H1 (cell line): ENCODE measurements at regions not wholly inside any gene's neighbourhood (a gene's known extent, or its start where the extent isn't known, plus 50 kb on each side); places are given as distances from the start of the nearest gene placed in this dataset.
A peak's percentile ranks its signal among the peaks of the same experiment; 100 is the strongest.

Experiments
- CTCF ChIA-PET: fragments of 300-600 bp; sonication (Branson Sonifier 250); formaldehyde crosslinking; loops from one replicate; lab custom pipeline; 2021; ENCODE audit not compliant: partially characterized antibody; lab: Charles Lee
- POLR2A ChIA-PET: fragments of 300-600 bp; sonication (Branson Sonifier 250); formaldehyde crosslinking; loops from one replicate; lab custom pipeline; 2021; ENCODE audit warnings: inconsistent platforms; ENCODE audit not compliant: partially characterized antibody; lab: Charles Lee
- DNase-seq, 2 experiments: peaks; one replicate each; pipeline versions ENCODE4 v3.0.0 to v3.0.0-alpha.2; 2010 to 2022; ENCODE audit warnings: low spot score in 2 of 2, low read depth in 1 of 2, mixed read lengths in 1 of 2
- FAIRE-seq: peaks from 2 replicates; lab custom pipeline; 2011; peaks lifted over from hg19 to GRCh38; lab: Jason Lieb, UNC
- H2AFZ ChIP-seq: 2 replicates; pipeline ENCODE4 v1.8.1; 2012; ENCODE audit warnings: low read length, inconsistent platforms
- H2AK5ac ChIP-seq: 2 replicates; pipeline ENCODE4 v1.6.1; 2013; ENCODE audit warnings: low read depth, low read length
- H2BK120ac ChIP-seq: replicated peaks from 2 replicates; pipeline ENCODE3; 2013; ENCODE audit warnings: low read depth, low read length, inconsistent platforms
- H2BK12ac ChIP-seq: 2 replicates; pipeline ENCODE4 v1.6.1; 2013; ENCODE audit warnings: low read depth, low read length
- H2BK15ac ChIP-seq: 2 replicates; pipeline ENCODE4 v1.6.1; 2013; ENCODE audit warnings: low read length
- H2BK20ac ChIP-seq: 2 replicates; pipeline ENCODE4 v1.6.1; 2013; ENCODE audit warnings: low read length
- H2BK5ac ChIP-seq: 2 replicates; pipeline ENCODE4 v1.6.1; 2013; ENCODE audit warnings: low read depth, low read length
- H3K14ac ChIP-seq: 2 replicates; pipeline ENCODE4 v1.6.1; 2013; ENCODE audit warnings: inconsistent platforms; ENCODE audit not compliant: insufficient read length
- H3K18ac ChIP-seq: 2 replicates; pipeline ENCODE4 v1.6.1; 2013; ENCODE audit warnings: low read length; ENCODE audit errors: extremely low read depth
- H3K23ac ChIP-seq: 2 replicates; pipeline ENCODE4 v1.6.1; 2013; ENCODE audit warnings: inconsistent platforms; ENCODE audit not compliant: insufficient read length
- H3K23me2 ChIP-seq: 2 replicates; pipeline ENCODE4 v1.6.1; 2013; ENCODE audit warnings: low read depth, low read length
- H3K27ac ChIP-seq: 2 replicates; pipeline ENCODE4 v1.6.1; 2011; ENCODE audit warnings: low read depth, low read length, inconsistent platforms
- H3K27me3 ChIP-seq, 4 experiments: replicated peaks in 1 of 4; 1 replicate in 1 of 4; 2 replicates in 3 of 4; pipeline versions ENCODE4 v1.6.1 to v1.8.1; 2011 to 2013; ENCODE audit warnings: low read length in 3 of 4, mild to moderate bottlenecking in 3 of 4, inconsistent platforms in 2 of 4, mixed read lengths in 2 of 4, moderate library complexity in 1 of 4; ENCODE audit not compliant: control insufficient read depth in 3 of 4, insufficient read depth in 3 of 4; ENCODE audit errors: extremely low read depth in 1 of 4
- H3K36me3 ChIP-seq, 4 experiments: 2 replicates each; pipeline versions ENCODE4 v1.6.1 to v1.8.1; 2011 to 2013; ENCODE audit warnings: mild to moderate bottlenecking in 4 of 4, low read length in 3 of 4, moderate library complexity in 2 of 4, control low read depth in 1 of 4, inconsistent platforms in 1 of 4; ENCODE audit not compliant: insufficient read depth in 4 of 4, control insufficient read depth in 2 of 4
- H3K4ac ChIP-seq: replicated peaks from 2 replicates; pipeline ENCODE3; 2013; ENCODE audit warnings: low read length, low read depth, mixed read lengths, inconsistent platforms; ENCODE audit not compliant: insufficient read length
- H3K4me1 ChIP-seq, 4 experiments: replicated peaks in 1 of 4; 1 replicate in 1 of 4; 2 replicates in 3 of 4; pipeline versions ENCODE4 v1.6.1 to v1.8.1; 2011 to 2013; ENCODE audit warnings: low read length in 3 of 4, inconsistent platforms in 2 of 4, mixed read lengths in 1 of 4; ENCODE audit not compliant: insufficient read depth in 4 of 4, control insufficient read depth in 3 of 4
- H3K4me2 ChIP-seq, 2 experiments: 2 replicates each; pipeline versions ENCODE4 v1.6.1 to v1.8.1; 2011 to 2013; ENCODE audit warnings: low read depth in 2 of 2, low read length in 2 of 2, control low read depth in 1 of 2, inconsistent platforms in 1 of 2, mild to moderate bottlenecking in 1 of 2; ENCODE audit not compliant: insufficient read depth in 1 of 2
- H3K4me3 ChIP-seq, 4 experiments: fragments of 200-600, 300-600 bp in 1 of 4; sonication (generic), shearing (Covaris generic), sonication (Bioruptor Twin) in 1 of 4; 2 replicates each; pipeline versions ENCODE4 v1.5.1 to v1.8.1; 2011 to 2016; ENCODE audit warnings: low read length in 4 of 4, low read depth in 3 of 4, control low read depth in 2 of 4, inconsistent platforms in 2 of 4, mild to moderate bottlenecking in 2 of 4, mixed read lengths in 1 of 4, moderate library complexity in 1 of 4; ENCODE audit not compliant: insufficient read depth in 2 of 4; ENCODE audit errors: extremely low read depth in 1 of 4
- H3K56ac ChIP-seq: replicated peaks from 2 replicates; pipeline ENCODE3; 2013; ENCODE audit warnings: low read depth, mild to moderate bottlenecking, mixed read lengths, low read length, inconsistent platforms; ENCODE audit not compliant: insufficient read length
- H3K79me1 ChIP-seq: 2 replicates; pipeline ENCODE4 v1.6.1; 2013; ENCODE audit warnings: low read depth, low read length, control low read depth
- H3K79me2 ChIP-seq, 2 experiments: 2 replicates each; pipeline versions ENCODE4 v1.6.1 to v1.8.1; 2012 to 2013; ENCODE audit warnings: low read length in 2 of 2, mild to moderate bottlenecking in 2 of 2, inconsistent platforms in 1 of 2; ENCODE audit not compliant: insufficient read depth in 2 of 2, control insufficient read depth in 1 of 2
- H3K9ac ChIP-seq, 4 experiments: replicated peaks in 1 of 4; 1 replicate in 1 of 4; 2 replicates in 3 of 4; pipeline versions ENCODE4 v1.6.1 to v1.8.1; 2011 to 2013; ENCODE audit warnings: low read depth in 3 of 4, low read length in 3 of 4, control low read depth in 2 of 4, mild to moderate bottlenecking in 2 of 4, moderate library complexity in 2 of 4, inconsistent platforms in 1 of 4; ENCODE audit errors: extremely low read depth in 1 of 4
- H3K9me3 ChIP-seq, 2 experiments: 2 replicates each; pipeline versions ENCODE4 v1.6.1 to v1.8.1; 2012 to 2013; ENCODE audit warnings: mild to moderate bottlenecking in 2 of 2, moderate library complexity in 2 of 2, control low read depth in 1 of 2, inconsistent platforms in 1 of 2, low read depth in 1 of 2, low read length in 1 of 2, mixed read lengths in 1 of 2; ENCODE audit not compliant: insufficient read depth in 2 of 2
- H4K20me1 ChIP-seq, 2 experiments: replicated peaks in 1 of 2; 2 replicates each; pipeline versions ENCODE3 to v1.8.1; 2011 to 2013; ENCODE audit warnings: inconsistent platforms in 2 of 2, low read length in 2 of 2, mild to moderate bottlenecking in 1 of 2; ENCODE audit not compliant: insufficient read depth in 2 of 2, control insufficient read depth in 1 of 2
- H4K5ac ChIP-seq: 2 replicates; pipeline ENCODE4 v1.6.1; 2013; ENCODE audit warnings: low read length, low read depth, mixed read lengths, inconsistent platforms; ENCODE audit not compliant: insufficient read length
- H4K8ac ChIP-seq: 2 replicates; pipeline ENCODE4 v1.8.0; 2013; ENCODE audit warnings: mild to moderate bottlenecking, moderate library complexity, low read length, inconsistent platforms; ENCODE audit not compliant: insufficient read depth; ENCODE audit errors: extremely low read depth
- H4K91ac ChIP-seq: replicated peaks from 2 replicates; pipeline ENCODE3; 2013; ENCODE audit warnings: low read length, mixed read lengths, inconsistent platforms; ENCODE audit not compliant: insufficient read length
- ASH2L ChIP-seq: fragments of 200-600, 300-600 bp; sonication (generic); IDR thresholded peaks from one replicate; pipeline ENCODE4 v1.7.1; 2017; ENCODE audit warnings: low read length
- BACH1 ChIP-seq: IDR thresholded peaks from 2 replicates; pipeline ENCODE4 v1.6.1; 2012; ENCODE audit warnings: low read length, improper control_type of control experiment
- CBX5 ChIP-seq: fragments of 300-800, 300-1000 bp; sonication (generic); IDR thresholded peaks from 2 replicates; pipeline ENCODE4 v1.7.1; 2016; ENCODE audit warnings: antibody characterized with exemption, low read length, low read depth
- CEBPB ChIP-seq: IDR thresholded peaks from 2 replicates; pipeline ENCODE4 v1.6.1; 2012; ENCODE audit warnings: low read depth, low read length
- CTCF ChIP-seq, 3 experiments: IDR thresholded peaks; 1 replicate in 2 of 3; 2 replicates in 1 of 3; pipeline versions ENCODE4 v1.5.1 to v1.6.1; 2011; ENCODE audit warnings: low read length in 3 of 3, mild to moderate bottlenecking in 3 of 3, inconsistent platforms in 2 of 3, low read depth in 1 of 3, moderate library complexity in 1 of 3; ENCODE audit not compliant: insufficient read depth in 1 of 3; ENCODE audit errors: control extremely low read depth in 1 of 3
- FOSL1 ChIP-seq: IDR thresholded peaks from 2 replicates; pipeline ENCODE4 v1.6.1; 2011; ENCODE audit warnings: mild to moderate bottlenecking, low read depth, low read length, moderate library complexity; ENCODE audit not compliant: insufficient read depth
- HDAC2 ChIP-seq, 2 experiments: fragments of 300-600 bp in 1 of 2; sonication (generic) in 1 of 2; IDR thresholded peaks; 2 replicates each; pipeline ENCODE4 v1.6.1; 2011 to 2012; ENCODE audit warnings: low read depth in 2 of 2, low read length in 2 of 2, mild to moderate bottlenecking in 2 of 2, moderate library complexity in 2 of 2, borderline replicate concordance in 1 of 2, inconsistent platforms in 1 of 2
- NRF1 ChIP-seq: IDR thresholded peaks from 2 replicates; pipeline ENCODE4 v1.6.1; 2011; ENCODE audit warnings: mild to moderate bottlenecking, low read depth, low read length, improper control_type of control experiment
- POLR2AphosphoS5 ChIP-seq: IDR thresholded peaks from 2 replicates; pipeline ENCODE4 v1.6.1; 2011; ENCODE audit warnings: low read depth, low read length
- RFX5 ChIP-seq: IDR thresholded peaks from 2 replicates; pipeline ENCODE4 v1.6.1; 2011; ENCODE audit warnings: low read depth, low read length, improper control_type of control experiment, borderline replicate concordance
- SIX5 ChIP-seq: IDR thresholded peaks from 2 replicates; pipeline ENCODE4 v1.6.1; 2011; ENCODE audit warnings: mild to moderate bottlenecking, low read depth, low read length
- TCF12 ChIP-seq: IDR thresholded peaks from 2 replicates; pipeline ENCODE4 v1.6.1; 2011; ENCODE audit warnings: low read depth, mild to moderate bottlenecking, low read length
- WGBS, 2 experiments: shearing (Covaris generic) in 1 of 2; methylation state at CpG; one replicate each; pipeline versions ENCODE4 v1.1.6 to v1.1.7; 2013 to 2015; ENCODE audit warnings: low lambda C conversion rate in 2 of 2, mixed read lengths in 2 of 2, inconsistent platforms in 1 of 2, low coverage in 1 of 2, missing lambda C conversion rate in 1 of 2; ENCODE audit not compliant: insufficient replicate concordance in 2 of 2, insufficient coverage in 1 of 2, insufficient read length in 1 of 2; ENCODE audit errors: extremely low coverage in 1 of 2, missing lambda C conversion rate in 1 of 2; 5-methylcytosine and 5-hydroxymethylcytosine counted together
- TF ChIP-seq, protein P1 (sequence below): IDR thresholded peaks from 2 replicates; pipeline ENCODE4 v1.6.1; 2012; ENCODE audit warnings: inconsistent platforms

DNA sequence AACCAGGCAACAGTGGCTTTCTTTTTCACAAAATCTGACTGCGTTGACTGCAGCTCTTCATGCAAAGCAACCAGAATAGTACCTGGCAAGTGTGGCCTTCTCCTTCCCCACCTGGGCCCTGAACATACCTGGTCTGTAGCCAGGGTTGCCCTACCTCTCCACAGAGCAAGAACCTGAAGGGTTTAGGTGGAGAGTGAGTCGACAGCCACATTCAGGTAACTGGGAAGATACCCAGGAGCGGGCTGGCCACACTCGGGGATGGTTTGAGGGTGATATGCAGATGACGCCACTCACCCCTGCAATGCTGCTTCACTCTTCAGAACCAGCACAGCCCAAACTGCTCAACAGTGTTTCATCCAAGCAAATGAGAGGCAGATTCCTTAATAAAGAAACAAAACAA, 117.3 kb downstream of the TTC32 start:
- Histone ChIP-seq H3K4me3 (no peak overlapping the region), H3K56ac (no peak overlapping the region), H4K8ac (no peak overlapping the region), H2AK5ac (no peak overlapping the region), H3K23me2 (peaks cover 5% of the 10 kb centered on the region), H2BK20ac (no peak overlapping the region), H4K20me1 (no peaks in the 10 kb centered on the region), H3K79me1 (no peaks in the 10 kb centered on the region), H2BK12ac (0 out of 2 replicates have a peak overlapping the region, but pooled peaks have one; percentile 61), H3K4me1 (peaks cover 5 to 15% (median 9%) of the 10 kb centered on the region in 4 experiments; a peak in 6 of 7 replicates), H3K9ac (no peak overlapping the region), H3K23ac (no peak overlapping the region), H3K4me2 (no peak overlapping the region), H3K18ac (no peak overlapping the region), H2BK120ac (no peak overlapping the region), H3K36me3 (no peaks in the 10 kb centered on the region), H4K5ac (no peak overlapping the region), H3K27ac (no peak overlapping the region), H2BK5ac (no peak overlapping the region), H2AFZ (no peak overlapping the region), H3K4ac (no peak overlapping the region), H3K27me3 (no peaks in the 10 kb centered on the region; a peak in 2 of 7 replicates), H2BK15ac (0 out of 2 replicates have a peak overlapping the region, but pooled peaks have one; percentile 23), H4K91ac (no peak overlapping the region), H3K14ac (no peak overlapping the region), H3K9me3 (no peaks in the 10 kb centered on the region), H3K79me2 (no peaks in the 10 kb centered on the region)
- FAIRE-seq: no peak
- WGBS, 2 experiments: 80% methylated on average over 5 of the region's 5 CpGs; no CpG with 5 or more reads in 1 of the 2 experiments
- ChIA-PET CTCF (no interaction called here), POLR2A (no interaction called here)
- no peak for DNase-seq
- TF ChIP-seq ASH2L (no peak), TCF12 (no peak), NRF1 (no peak), RFX5 (no peak), CEBPB (no peak), FOSL1 (no peak), CBX5 (no peak), HDAC2 (IDR thresholded peaks at IDR 0.05; ENCODE audit: borderline replicate concordance in 1 of 2, low read depth in 2 of 2, low read length in 2 of 2) (no peak), SIX5 (no peak), CTCF (IDR thresholded peaks at IDR 0.05; ENCODE audit: control extremely low read depth in 1 of 3, insufficient read depth in 1 of 3, low read depth in 1 of 3, low read length in 3 of 3) (no peak), POLR2AphosphoS5 (no peak), BACH1 (no peak)
- TF ChIP-seq, protein P1, sequence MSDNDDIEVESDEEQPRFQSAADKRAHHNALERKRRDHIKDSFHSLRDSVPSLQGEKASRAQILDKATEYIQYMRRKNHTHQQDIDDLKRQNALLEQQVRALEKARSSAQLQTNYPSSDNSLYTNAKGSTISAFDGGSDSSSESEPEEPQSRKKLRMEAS: no peak
